Fibroblast of mammary gland (primary cell): ENCODE measurements at regions not wholly inside any gene's neighbourhood (a gene's known extent, or its start where the extent isn't known, plus 50 kb on each side); places are given as distances from the start of the nearest gene placed in this dataset.

Source experiments
- DNase-seq: peaks from one replicate; pipeline ENCODE4 v3.0.0-alpha.2; 2010; ENCODE audit warnings: low read depth
- H3K4me3 ChIP-seq: 2 replicates; pipeline ENCODE4 v1.5.1; 2011; ENCODE audit warnings: low read depth, mild to moderate bottlenecking, low read length, moderate library complexity; ENCODE audit not compliant: control insufficient read depth
- CTCF ChIP-seq: conservative IDR thresholded peaks from 2 replicates; pipeline ENCODE4 v1.5.1; 2011; ENCODE audit warnings: low read depth, low read length, inconsistent platforms; ENCODE audit not compliant: control insufficient read depth, insufficient read depth

- DNase-seq, result no peak
- no peak overlapping the region for H3K4me3 ChIP-seq
- TF ChIP-seq CTCF, result no peak
These were observed 77.8 kb upstream of the DTNA start for GRCh38 chr18:34632321-34632720.

DNA sequence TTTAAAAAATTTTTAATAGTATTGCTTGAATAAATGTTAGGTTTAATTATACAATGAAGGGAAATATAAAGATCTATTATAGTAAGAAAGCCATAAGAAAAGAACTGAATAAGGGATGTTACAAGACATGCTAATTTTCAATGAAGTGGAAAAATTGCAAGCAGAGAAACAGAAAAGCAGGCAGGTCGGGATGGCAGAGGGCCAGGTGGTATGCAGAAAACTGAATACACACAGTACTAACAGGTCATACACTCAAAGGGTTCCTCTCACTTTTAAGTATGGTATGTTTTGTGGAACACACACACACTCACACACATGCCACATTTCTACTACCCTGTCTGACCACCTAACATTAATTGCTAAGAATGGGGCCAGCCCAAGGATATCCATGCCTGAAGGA is 76.7 kb upstream of the DTNA start:
- no peak for DNase-seq
- no peak for TF ChIP-seq CTCF

DNA sequence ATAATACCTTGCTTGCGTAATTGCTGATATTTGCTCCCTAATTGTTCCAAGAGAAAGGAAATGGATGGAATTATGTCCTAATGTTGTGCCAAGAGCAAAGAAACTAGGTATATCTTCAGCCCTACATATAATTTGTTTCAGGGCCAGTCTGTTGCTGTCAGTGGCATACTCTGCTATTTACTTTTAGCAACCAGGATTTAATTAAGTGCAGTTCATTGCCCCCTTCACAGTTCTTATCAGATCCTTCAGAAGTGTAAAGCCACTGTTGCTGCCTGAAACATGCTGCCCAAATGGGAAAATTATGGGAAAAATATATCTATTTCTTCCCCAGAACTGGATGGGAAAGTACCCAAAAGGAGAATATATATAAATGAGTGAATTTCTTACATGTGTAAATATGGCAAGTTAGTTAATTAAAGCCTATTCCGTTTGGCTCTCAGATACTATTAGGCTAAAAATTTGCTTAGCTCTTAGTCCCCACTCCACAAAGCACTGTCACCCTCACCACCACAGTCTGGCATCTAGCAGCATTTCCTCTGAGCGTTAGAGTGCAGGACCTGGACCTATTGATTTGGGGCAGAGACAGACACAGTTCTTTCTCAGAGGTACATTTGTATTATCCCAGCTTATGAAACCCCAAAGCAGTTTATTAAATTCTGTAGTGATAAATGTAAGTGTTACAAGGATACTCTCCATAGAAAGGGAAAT is 72.8 kb upstream of the DTNA start:
- H3K4me3 ChIP-seq, result no peak overlapping the region
- TF ChIP-seq CTCF, result no peak
- no peak for DNase-seq

More for the DNA sequence above, 76.7 kb upstream of the DTNA start:
- H3K4me3 ChIP-seq, result no peak overlapping the region

DNA sequence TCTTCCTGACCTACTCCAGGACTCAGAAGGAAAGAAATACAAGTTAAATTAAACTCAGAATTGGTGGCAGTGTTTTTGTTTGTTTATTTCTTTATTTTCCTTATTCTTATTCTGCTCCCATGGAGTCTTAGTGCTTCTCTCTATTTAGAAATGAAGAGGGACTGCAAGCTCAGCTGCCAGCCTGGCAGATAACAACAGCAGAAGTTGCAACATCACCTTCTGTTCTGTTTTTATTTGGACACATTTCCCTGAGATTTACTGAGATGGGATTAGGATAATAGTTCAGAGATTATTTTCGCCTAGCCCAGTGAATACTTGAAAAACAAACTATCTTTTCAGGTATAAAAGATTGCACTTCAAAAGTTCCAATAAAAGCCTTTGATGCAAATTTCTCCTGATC is 70.4 kb upstream of the DTNA start:
- TF ChIP-seq CTCF, result no peak
- no peak for DNase-seq
- H3K4me3 ChIP-seq, result no peak overlapping the region

DNA sequence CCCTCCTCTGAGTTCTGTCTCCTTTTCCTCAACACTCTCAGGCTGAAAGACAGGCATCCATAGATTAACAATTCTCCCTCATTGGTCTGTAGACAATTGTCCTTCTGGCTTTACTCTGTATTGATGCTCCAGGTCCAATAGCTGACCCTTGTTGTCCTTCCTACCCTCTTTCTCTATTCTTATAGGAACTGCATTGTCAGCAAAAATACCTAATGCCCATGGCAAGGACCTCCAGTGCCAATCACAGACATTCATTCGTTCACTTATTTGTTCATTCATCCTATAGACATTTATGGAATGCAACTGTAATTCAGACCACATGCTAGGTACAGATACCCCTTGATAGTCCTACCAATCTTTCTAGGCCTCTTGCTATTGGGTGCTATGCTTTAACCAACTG is 69.8 kb upstream of the DTNA start:
- no peak for DNase-seq
- TF ChIP-seq CTCF, result no peak

GRCh38 chr18:34643989-34644388 is 66.1 kb upstream of the DTNA start:
- no peak overlapping the region for H3K4me3 ChIP-seq
- peak; percentile 36 for DNase-seq
- TF ChIP-seq CTCF, result peak; percentile 21

More for the DNA sequence above, 69.8 kb upstream of the DTNA start:
- no peak overlapping the region for H3K4me3 ChIP-seq

DNA sequence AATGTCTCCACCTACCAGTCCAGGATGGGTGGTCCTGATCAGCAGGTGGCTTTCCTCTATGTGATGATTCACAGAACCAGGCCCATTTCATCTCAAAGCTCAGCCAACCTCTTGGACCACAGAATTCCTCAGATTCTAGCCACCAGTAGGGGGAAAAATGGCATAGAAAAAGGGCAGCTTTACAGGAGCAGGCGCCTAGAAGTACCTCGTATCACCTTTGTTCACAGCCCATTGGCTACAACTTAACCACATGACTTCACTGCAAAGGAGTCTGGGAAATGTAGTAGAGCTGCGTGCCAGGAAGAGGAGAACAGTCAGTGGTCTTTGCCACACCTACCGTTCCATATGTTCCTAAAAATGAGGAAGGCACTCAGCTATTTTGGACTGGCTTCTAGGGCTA is 62.8 kb upstream of the DTNA start:
- no peak for DNase-seq
- no peak overlapping the region for H3K4me3 ChIP-seq
- no peak for TF ChIP-seq CTCF
